ENCODE measurements at regions not wholly inside any gene's neighbourhood (a gene's known extent, or its start where the extent isn't known, plus 50 kb on each side); places are given as distances from the start of the nearest gene placed in this dataset.
"Not testable (repeated sequence)": the region's sequence is repeated elsewhere in the genome, so short reads cannot be mapped to it uniquely, and the experiment has no call there.

GRCh38 chr6:76862936-76863335, 600.4 kb downstream of the HTR1B start:
- peaks cover 3% of the 10 kb centered on the region; the same call in 1 of the 2 replicates for H3K9me3 Mint-ChIP-seq
- no peak overlapping the region for H3K27ac Mint-ChIP-seq
- H3K36me3 Mint-ChIP-seq (ENCODE audit: low read depth): no peaks in the 10 kb centered on the region
- no peaks in the 10 kb centered on the region for H3K4me1 Mint-ChIP-seq (ENCODE audit: low read depth)
- no peak for TF ChIP-seq CTCF (IDR thresholded peaks at IDR 0.05)
- no peak overlapping the region for H3K4me3 Mint-ChIP-seq
- DNase-seq: no peak
- no peaks in the 10 kb centered on the region; the same call in 1 of the 2 replicates for H3K27me3 Mint-ChIP-seq (ENCODE audit: insufficient read depth)

GRCh38 chr6:76861403-76861802, 601.9 kb downstream of the HTR1B start:
- no peak for DNase-seq
- TF ChIP-seq CTCF (IDR thresholded peaks at IDR 0.05): peak; percentile 63
- Mint-ChIP-seq H3K4me3 (no peak overlapping the region), H3K4me1 (ENCODE audit: low read depth) (no peaks in the 10 kb centered on the region), H3K9me3 (peaks cover 3% of the 10 kb centered on the region; the same call in 1 of the 2 replicates), H3K27ac (no peak overlapping the region), H3K27me3 (ENCODE audit: insufficient read depth) (no peaks in the 10 kb centered on the region), H3K36me3 (ENCODE audit: low read depth) (no peaks in the 10 kb centered on the region)

GRCh38 chr6:76856065-76856464, 607.2 kb downstream of the HTR1B start:
- Mint-ChIP-seq H3K9me3 (peaks cover 4% of the 10 kb centered on the region; the same call in 1 of the 2 replicates), H3K4me1 (ENCODE audit: low read depth) (peaks cover 6% of the 10 kb centered on the region; the same call in 1 of the 2 replicates), H3K27ac (no peak overlapping the region), H3K27me3 (ENCODE audit: insufficient read depth) (no peaks in the 10 kb centered on the region), H3K36me3 (ENCODE audit: low read depth) (no peaks in the 10 kb centered on the region), H3K4me3 (no peak overlapping the region)
- no peak for DNase-seq
- TF ChIP-seq CTCF (IDR thresholded peaks at IDR 0.05): no peak

GRCh38 chr6:76852776-76853175, 610.5 kb downstream of the HTR1B start:
- no peak overlapping the region for H3K4me3 Mint-ChIP-seq
- no peak overlapping the region for H3K27ac Mint-ChIP-seq
- DNase-seq: no peak
- peaks cover 8% of the 10 kb centered on the region for H3K9me3 Mint-ChIP-seq
- no peaks in the 10 kb centered on the region for H3K27me3 Mint-ChIP-seq (ENCODE audit: insufficient read depth)
- no peaks in the 10 kb centered on the region for H3K36me3 Mint-ChIP-seq (ENCODE audit: low read depth)
- TF ChIP-seq CTCF (IDR thresholded peaks at IDR 0.05): no peak
- H3K4me1 Mint-ChIP-seq (ENCODE audit: low read depth): peaks cover 6% of the 10 kb centered on the region; the same call in 1 of the 2 replicates

GRCh38 chr6:76849274-76849970, 613.9 kb downstream of the HTR1B start:
- H3K4me3 Mint-ChIP-seq; H3K27ac Mint-ChIP-seq; H3K27me3 Mint-ChIP-seq (ENCODE audit: insufficient read depth); DNase-seq; H3K4me1 Mint-ChIP-seq (ENCODE audit: low read depth); H3K36me3 Mint-ChIP-seq (ENCODE audit: low read depth): not testable (repeated sequence)
- peaks cover 16% of the 10 kb centered on the region for H3K9me3 Mint-ChIP-seq

GRCh38 chr6:76843054-76843822, 620.1 kb downstream of the HTR1B start:
- no peak for TF ChIP-seq CTCF (IDR thresholded peaks at IDR 0.05)
- Mint-ChIP-seq H3K27me3 (ENCODE audit: insufficient read depth) (no peaks in the 10 kb centered on the region), H3K4me1 (ENCODE audit: low read depth) (no peaks in the 10 kb centered on the region), H3K4me3 (no peak overlapping the region), H3K9me3 (peaks cover 17% of the 10 kb centered on the region; the same call in 1 of the 2 replicates), H3K36me3 (ENCODE audit: low read depth) (no peaks in the 10 kb centered on the region), H3K27ac (no peak overlapping the region)
- DNase-seq: no peak
